Kidney epithelial cell (primary cell): ENCODE measurements at regions not wholly inside any gene's neighbourhood (a gene's known extent, or its start where the extent isn't known, plus 50 kb on each side); places are given as distances from the start of the nearest gene placed in this dataset.
A peak's percentile ranks its signal among the peaks of the same experiment; 100 is the strongest.
"Not testable (repeated sequence)": the region's sequence is repeated elsewhere in the genome, so short reads cannot be mapped to it uniquely, and the experiment has no call there.

Experiments used
- DNase-seq: peaks from one replicate; pipeline ENCODE4 v3.0.0-alpha.2; 2010; ENCODE audit warnings: low read depth
- H3K27me3 ChIP-seq: 2 replicates; pipeline ENCODE4 v1.6.0; 2011; ENCODE audit warnings: low read length; ENCODE audit not compliant: control insufficient read depth, insufficient read depth
- H3K36me3 ChIP-seq: 2 replicates; pipeline ENCODE4 v1.5.1; 2011; ENCODE audit warnings: low read length; ENCODE audit not compliant: control insufficient read depth, insufficient read depth
- H3K4me3 ChIP-seq: 2 replicates; pipeline ENCODE4 v1.5.1; 2011; ENCODE audit warnings: low read depth, mild to moderate bottlenecking, control low read depth, low read length
- TF ChIP-seq, protein P1 (sequence below): IDR thresholded peaks from 2 replicates; pipeline ENCODE4 v1.5.1; 2011; ENCODE audit warnings: mild to moderate bottlenecking, moderate library complexity, low read length, control low read depth, inconsistent platforms; ENCODE audit not compliant: insufficient read depth, poor library complexity, severe bottlenecking

DNA sequence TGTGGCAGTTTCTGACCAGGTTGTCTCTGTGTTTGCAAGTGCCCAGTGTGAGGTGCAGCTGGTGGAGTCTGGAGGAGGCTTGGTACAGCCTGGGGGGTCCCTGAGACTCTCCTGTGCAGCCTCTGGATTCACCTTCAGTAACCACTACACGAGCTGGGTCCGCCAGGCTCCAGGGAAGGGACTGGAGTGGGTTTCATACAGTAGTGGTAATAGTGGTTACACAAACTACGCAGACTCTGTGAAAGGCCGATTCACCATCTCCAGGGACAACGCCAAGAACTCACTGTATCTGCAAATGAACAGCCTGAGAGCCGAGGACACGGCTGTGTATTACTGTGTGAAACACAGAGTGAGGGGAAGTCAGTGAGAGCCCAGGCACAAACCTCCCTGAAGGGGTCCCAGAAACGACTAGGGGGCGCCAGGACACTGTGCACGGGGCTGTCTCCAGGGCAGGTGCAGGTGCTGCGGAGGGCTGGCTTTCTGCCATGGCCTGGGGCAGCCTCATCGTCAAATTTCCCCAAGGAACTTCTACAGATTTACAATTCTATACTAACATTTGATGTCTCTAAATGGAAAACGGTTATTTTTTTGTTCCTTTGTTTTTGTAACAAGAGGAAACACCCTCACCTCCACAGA is 187.0 kb upstream of the TP53TG3D start:
- not testable (repeated sequence) for H3K36me3 ChIP-seq, H3K4me3 ChIP-seq, H3K27me3 ChIP-seq, DNase-seq

DNA sequence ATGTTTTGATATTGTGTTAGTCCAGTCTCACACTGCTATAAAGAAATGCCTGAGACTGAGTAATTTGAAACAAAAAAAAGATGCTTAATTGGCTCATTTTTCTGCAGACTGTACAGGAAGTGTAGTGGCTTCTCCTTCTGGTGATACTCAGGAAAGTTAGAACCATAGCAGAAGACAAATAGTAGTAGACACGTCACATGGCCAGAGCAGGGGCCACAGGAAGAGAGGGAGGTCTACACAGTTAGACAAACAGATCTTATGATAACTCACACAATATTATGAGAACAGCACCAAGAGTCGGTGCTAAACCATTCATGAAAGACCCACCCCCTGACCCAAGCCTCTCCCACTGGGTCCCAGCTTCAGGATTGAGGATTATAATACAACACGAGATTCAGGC is 181.5 kb upstream of the TP53TG3D start:
- not testable (repeated sequence) for H3K27me3 ChIP-seq, H3K4me3 ChIP-seq, H3K36me3 ChIP-seq, DNase-seq

DNA sequence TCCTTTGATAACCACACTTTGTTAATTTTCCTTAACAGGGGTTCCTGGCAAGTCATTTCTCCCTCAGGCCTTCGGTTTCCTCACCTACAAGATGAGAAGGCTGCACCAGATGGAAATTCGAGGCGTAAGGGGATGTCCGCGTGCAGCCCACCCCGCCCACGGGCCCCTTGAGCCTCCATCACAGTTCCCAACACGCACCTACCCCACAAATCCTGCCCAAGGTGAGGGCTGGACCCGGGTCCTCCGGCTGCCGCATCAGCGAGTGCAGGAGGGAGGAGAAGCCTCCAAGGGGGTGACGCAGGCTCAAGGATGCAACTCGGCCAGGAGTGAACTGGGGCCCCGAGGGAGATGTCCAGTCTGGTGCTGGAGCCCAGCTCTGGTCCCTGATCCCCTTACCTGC is 169.2 kb upstream of the TP53TG3D start:
- not testable (repeated sequence) for H3K4me3 ChIP-seq, H3K36me3 ChIP-seq, H3K27me3 ChIP-seq, DNase-seq

DNA sequence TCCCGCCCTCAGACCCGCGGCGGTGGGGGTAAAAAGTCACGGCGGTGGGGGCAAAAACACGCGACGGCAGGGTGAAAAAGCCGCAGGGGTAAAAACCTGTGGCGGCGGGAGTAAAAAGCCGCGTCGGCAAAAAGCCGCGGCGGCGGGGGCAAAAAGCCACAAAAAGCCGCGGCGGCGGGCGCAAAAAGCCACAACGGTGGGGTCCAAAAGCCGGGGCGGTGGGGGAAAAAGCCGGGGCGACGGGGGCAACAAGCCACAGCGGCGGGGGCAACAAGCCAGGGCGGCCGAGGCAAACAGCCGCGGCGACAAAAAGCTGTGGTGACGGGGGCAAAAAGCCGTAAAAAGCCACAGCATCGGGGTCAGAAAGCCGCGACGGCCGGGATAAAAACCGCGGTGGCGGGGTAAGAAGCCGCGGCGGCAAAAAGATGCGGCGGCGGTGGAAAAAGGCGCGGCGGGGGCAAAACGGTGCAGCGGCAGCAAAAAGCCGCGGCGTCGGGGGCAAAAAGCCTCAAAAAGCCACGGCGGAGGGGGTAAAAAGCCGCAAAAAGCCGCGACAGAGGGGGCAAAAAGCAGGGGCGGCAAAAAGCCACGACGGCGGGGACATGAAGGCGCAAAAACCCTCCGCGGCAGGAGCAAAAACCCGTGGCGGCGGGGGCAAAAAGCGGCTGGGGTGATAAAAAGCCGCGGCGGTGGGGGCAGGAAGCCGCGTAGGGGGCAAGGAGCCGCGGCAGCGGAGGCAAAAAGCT is 168.3 kb upstream of the TP53TG3D start:
- DNase-seq, H3K27me3 ChIP-seq, H3K4me3 ChIP-seq, H3K36me3 ChIP-seq: not testable (repeated sequence)

DNA sequence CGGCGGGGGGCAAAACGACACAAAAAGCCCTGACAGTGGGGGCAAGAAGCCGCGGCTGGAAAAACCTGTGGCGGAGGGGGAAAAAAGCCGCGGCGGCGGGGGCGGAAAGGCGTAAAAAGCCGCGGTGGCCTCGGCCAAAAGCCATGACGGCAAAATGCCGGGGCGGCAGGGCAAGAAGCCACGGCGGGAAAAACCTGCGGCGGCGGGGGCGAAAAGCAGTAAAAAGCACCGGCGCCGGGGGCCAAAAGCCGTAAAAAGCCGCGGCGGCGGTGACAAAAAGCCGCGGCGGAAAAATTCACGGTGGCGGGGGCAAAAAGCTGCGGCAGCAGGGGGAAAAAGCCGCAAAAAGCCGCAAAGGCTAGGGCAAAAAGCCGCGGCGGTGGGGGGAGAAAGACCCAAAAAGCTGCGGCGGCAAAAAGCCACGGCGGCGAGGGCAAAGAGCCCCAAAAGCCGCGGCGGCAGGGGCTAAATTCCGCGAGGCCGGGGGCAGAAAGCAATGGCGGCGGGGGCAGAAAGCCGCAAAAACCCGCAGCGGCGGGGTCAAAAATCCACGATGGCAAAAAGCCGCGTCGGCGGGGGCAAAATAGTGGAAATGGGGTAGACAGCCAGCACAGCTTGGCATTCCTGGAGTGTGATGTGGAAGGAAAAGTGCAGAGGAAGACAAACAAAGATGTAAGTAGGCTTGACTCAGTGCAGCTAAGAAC is 167.5 kb upstream of the TP53TG3D start:
- not testable (repeated sequence) for H3K36me3 ChIP-seq, H3K4me3 ChIP-seq, DNase-seq, H3K27me3 ChIP-seq

DNA sequence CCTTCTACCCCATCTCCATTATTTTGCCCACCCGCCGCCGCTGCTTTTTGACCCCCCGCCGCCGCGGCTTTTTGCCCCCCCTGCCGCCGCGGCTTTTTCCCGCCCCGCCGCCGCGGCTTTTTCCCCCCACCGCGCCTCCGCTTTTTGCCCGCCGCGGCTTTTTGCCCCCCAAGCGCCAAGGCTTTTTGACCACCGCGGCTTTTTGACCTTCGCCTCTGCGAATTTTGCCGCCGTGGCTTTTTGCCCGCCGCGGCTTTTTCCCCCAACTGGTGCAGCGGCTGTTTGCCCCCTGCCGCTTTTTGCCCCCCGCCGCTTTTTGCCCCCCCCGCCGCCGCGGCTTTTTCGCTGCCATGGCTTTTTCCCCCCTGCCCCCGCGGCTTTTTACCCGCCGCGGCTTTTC is 137.5 kb upstream of the TP53TG3D start:
- DNase-seq = not testable (repeated sequence)

DNA sequence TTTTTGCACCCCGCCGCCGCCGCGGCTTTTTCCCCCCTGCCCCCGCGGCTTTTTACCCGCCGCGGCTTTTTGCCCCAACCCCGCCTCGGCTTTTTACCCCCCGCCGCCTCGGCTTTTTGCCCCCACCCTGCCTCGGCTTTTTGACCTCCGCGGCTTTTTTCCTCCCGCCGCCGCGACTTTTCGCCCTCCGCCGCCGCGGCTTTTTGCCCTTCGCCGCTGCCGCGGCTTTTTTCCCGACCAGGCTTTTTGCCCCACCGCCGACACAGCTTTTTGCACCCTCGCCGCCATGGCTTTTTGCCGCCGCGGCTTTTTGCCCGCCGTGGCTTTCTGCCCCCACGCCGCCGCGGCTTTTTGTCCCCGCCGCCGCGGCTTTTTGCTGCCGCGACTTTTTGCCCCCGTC is 137.0 kb upstream of the TP53TG3D start:
- H3K4me3 ChIP-seq = peak overlapping the region; percentile 32
- DNase-seq = no peak
- TF ChIP-seq, protein P1, sequence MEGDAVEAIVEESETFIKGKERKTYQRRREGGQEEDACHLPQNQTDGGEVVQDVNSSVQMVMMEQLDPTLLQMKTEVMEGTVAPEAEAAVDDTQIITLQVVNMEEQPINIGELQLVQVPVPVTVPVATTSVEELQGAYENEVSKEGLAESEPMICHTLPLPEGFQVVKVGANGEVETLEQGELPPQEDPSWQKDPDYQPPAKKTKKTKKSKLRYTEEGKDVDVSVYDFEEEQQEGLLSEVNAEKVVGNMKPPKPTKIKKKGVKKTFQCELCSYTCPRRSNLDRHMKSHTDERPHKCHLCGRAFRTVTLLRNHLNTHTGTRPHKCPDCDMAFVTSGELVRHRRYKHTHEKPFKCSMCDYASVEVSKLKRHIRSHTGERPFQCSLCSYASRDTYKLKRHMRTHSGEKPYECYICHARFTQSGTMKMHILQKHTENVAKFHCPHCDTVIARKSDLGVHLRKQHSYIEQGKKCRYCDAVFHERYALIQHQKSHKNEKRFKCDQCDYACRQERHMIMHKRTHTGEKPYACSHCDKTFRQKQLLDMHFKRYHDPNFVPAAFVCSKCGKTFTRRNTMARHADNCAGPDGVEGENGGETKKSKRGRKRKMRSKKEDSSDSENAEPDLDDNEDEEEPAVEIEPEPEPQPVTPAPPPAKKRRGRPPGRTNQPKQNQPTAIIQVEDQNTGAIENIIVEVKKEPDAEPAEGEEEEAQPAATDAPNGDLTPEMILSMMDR = no peak

More for the DNA sequence above, 137.5 kb upstream of the TP53TG3D start:
- not testable (repeated sequence) for H3K27me3 ChIP-seq, H3K36me3 ChIP-seq
- H3K4me3 ChIP-seq = peak overlapping the region; percentile 32

DNA sequence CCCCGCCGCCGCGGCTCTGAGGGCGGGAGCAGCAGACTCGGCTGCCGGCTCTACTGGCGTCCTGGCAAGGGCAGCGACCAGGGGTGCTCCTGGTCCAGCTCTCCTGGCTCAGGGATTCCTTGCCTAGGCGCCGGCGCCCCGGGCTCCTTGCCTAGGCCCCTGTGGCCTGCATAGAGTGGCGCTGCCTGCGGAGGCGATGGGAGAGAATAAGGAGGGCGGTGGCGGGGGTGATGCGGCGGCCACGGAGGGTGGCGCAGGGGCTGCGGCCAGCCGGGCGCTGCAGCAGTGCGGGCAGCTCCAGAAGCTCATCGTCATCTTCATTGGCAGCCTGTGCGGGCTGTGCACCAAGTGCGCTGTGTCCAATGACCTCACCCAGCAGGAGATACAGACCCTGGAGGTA is 136.6 kb upstream of the TP53TG3D start:
- not testable (repeated sequence) for H3K27me3 ChIP-seq, H3K36me3 ChIP-seq, H3K4me3 ChIP-seq, DNase-seq

More for the DNA sequence above, 137.0 kb upstream of the TP53TG3D start:
- Histone ChIP-seq H3K36me3 (no peaks in the 10 kb centered on the region), H3K27me3 (peaks cover 9% of the 10 kb centered on the region)

DNA sequence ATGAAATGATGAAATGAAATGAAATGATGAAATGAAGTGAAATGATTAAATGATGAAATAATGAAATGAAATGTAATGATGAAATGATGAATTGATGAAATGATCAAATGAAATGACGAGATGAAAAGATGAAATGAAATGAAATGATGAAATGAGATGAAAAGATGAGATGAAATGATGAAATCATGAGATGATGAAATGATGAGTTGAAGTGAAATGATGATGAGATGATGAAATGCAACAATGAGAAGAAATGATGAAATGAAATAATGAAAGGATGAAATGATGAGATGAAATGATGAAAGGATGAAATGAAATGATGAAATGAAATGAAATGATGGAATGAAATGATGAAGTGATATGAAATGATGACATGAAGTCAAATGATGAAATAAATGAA is 132.7 kb upstream of the TP53TG3D start:
- not testable (repeated sequence) for H3K27me3 ChIP-seq, H3K4me3 ChIP-seq, DNase-seq, H3K36me3 ChIP-seq

DNA sequence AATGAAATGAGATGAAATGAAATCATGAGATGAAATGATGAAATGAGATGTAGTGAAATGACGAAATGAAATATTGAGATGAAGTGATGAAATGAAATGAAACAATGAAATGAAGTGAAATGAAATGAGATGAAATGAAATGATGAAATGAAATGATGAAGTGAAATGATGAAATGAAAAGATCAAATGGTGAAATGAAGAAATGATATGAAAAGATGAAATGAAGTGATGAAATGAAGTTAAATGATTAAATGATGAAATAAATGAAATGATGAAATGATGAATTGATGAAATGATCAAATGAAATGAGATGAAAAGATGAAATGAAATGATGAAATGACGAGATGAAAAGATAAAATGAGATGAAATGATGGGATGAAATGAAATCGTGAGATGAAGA is 132.3 kb upstream of the TP53TG3D start:
- not testable (repeated sequence) for H3K27me3 ChIP-seq, H3K4me3 ChIP-seq, H3K36me3 ChIP-seq, DNase-seq

DNA sequence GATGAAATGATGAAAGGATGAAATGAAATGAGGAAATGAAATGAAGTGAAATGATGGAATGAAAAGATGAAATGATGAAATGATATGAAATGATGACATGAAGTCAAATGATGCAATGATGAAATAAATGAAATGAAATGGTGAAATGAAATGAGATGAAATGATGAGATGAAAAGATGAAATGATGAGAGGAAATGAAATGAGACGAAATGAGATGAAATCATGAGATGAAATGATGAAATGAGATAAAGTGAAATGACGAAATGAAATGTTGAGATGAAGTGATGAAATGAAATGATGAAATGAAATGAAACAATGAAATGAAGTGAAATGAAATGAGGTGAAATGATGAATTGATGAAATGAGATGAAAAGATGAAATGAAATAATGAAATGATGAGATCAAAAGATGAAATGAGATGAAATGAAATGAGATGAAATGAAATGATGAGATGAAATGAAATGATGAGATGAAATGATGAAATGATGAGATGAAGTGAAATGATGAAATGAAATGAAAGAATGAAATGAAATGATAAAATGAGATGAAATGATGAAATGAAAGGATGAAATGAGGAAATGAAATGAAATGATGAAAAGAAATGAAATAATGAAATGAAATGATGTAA is 131.7 kb upstream of the TP53TG3D start:
- H3K4me3 ChIP-seq, H3K27me3 ChIP-seq, DNase-seq, H3K36me3 ChIP-seq: not testable (repeated sequence)

DNA sequence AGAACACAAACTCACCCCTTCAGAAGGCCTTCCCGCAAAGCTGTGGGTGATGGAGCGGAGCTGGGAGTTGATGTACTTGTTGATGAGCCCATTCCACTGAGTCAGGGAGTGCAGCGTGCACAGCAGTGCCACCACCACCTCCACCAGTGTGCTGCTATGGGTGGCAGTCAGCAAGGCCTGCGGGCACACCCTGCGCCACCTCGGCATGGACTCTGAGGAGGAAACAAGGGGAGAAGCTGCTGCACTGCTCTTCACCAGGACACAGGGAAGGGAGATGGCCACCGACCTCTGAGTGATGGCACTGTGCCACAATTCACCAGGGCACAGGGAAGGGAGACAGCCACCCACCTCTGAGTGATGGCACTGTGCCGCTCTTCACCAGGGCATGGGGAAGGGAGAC is 100.7 kb upstream of the TP53TG3D start:
- H3K4me3 ChIP-seq = not testable (repeated sequence)

DNA sequence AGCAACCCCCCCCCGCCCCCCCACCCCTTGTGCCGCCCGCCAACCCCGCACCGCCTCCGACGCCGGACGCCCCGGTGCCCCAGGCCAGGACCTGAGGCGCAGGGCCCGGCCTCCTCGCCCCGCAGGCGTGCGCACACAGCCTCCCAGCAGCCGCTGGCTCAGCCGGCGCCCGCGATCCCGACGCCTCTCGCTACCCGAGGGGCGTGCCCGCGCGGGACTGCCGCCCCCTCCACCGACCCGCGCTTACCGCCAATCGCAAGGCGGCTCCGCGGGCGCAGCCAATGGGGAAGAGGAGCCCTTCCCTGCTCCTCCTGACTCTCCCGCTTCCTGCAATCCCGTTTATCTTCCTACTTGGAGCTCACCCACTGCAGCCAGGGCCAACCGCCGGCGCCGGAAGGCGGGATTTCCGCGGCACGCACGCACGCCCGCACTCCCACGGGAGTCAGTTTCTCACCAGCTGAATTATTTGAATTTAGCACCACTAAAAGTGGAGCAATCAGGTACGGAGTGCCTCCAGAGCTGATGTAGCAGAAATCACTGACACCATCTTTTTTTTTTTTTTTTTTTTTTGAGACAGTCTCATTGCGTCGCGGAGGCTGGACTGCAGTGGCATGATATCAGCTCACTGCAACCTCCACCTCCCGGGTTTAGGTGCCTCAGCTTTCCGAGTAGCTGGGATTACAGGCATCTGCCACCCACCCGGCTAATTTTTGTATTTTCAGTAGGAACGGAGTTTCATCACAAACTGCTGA is 65.0 kb upstream of the TP53TG3D start:
- H3K36me3 ChIP-seq, DNase-seq: not testable (repeated sequence)

More for the DNA sequence above, 100.7 kb upstream of the TP53TG3D start:
- not testable (repeated sequence) for H3K36me3 ChIP-seq, H3K27me3 ChIP-seq, DNase-seq

More for the DNA sequence above, 65.0 kb upstream of the TP53TG3D start:
- not testable (repeated sequence) for H3K4me3 ChIP-seq, H3K27me3 ChIP-seq
